Suprapubic skin (tissue), 4 donors: ENCODE measurements at regions not wholly inside any gene's neighbourhood (a gene's known extent, or its start where the extent isn't known, plus 50 kb on each side); places are given as distances from the start of the nearest gene placed in this dataset.

Experiments used
- DNase-seq, 2 donors: peaks; one replicate each; pipeline ENCODE4 v3.0.0-alpha.2; 2019; ENCODE audit warnings: low spot score in 2 of 2
- H3K27ac ChIP-seq: fragments of 200-600 bp; sonication (generic); one replicate; pipeline ENCODE4 v1.5.1; 2019
- H3K27me3 ChIP-seq: fragments of 200-600 bp; sonication (generic); one replicate; pipeline ENCODE4 v1.5.1; 2019
- H3K36me3 ChIP-seq: fragments of 200-600 bp; sonication (generic); one replicate; pipeline ENCODE4 v1.5.1; 2019
- H3K4me1 ChIP-seq: fragments of 200-600 bp; sonication (generic); one replicate; pipeline ENCODE4 v1.5.1; 2019
- H3K4me3 ChIP-seq: fragments of 200-600 bp; sonication (generic); one replicate; pipeline ENCODE4 v1.5.1; 2019; ENCODE audit warnings: mild to moderate bottlenecking
- H3K9me3 ChIP-seq: fragments of 200-600 bp; sonication (generic); one replicate; pipeline ENCODE4 v1.5.1; 2019
- EP300 ChIP-seq: sonication (generic); formaldehyde crosslinking; IDR thresholded peaks from one replicate; pipeline ENCODE4 v1.6.1; 2017; ENCODE audit warnings: antibody characterized with exemption
- POLR2A ChIP-seq, 2 donors: fragments of 450-650 bp; IDR thresholded peaks; one replicate each; pipeline ENCODE4 v1.6.1; 2017; ENCODE audit warnings: antibody characterized with exemption in 2 of 2, mild to moderate bottlenecking in 2 of 2, moderate library complexity in 2 of 2
- POLR2AphosphoS5 ChIP-seq, 3 donors: sonication (generic); formaldehyde crosslinking; IDR thresholded peaks; one replicate each; pipeline ENCODE4 v1.6.1; 2017; ENCODE audit warnings: antibody characterized with exemption in 3 of 3
- WGBS: methylation state at CpG from one replicate; pipeline ENCODE4 v1.1.5; 2018; 5-methylcytosine and 5-hydroxymethylcytosine counted together
- TF ChIP-seq, protein P1 (sequence below), 2 donors: fragments of 200-600 bp in 1 of 2; fragments of 450-650 bp in 1 of 2; sonication (generic) in 1 of 2; IDR thresholded peaks; one replicate each; pipeline ENCODE4 v1.5.1; 2016 to 2019; ENCODE audit warnings: antibody characterized with exemption in 2 of 2, mild to moderate bottlenecking in 1 of 2, moderate library complexity in 1 of 2

GRCh38 chr12:102702447-102703114 is 214.5 kb downstream of the PAH start:
- Histone ChIP-seq H3K27me3 (no peaks in the 10 kb centered on the region), H3K9me3 (no peaks in the 10 kb centered on the region), H3K36me3 (no peaks in the 10 kb centered on the region), H3K4me1 (no peaks in the 10 kb centered on the region), H3K27ac (no peak overlapping the region), H3K4me3 (no peak overlapping the region)
- TF ChIP-seq POLR2AphosphoS5 (IDR thresholded peaks at IDR 0.05) (no peak), EP300 (no peak), POLR2A (IDR thresholded peaks at IDR 0.05) (no peak)
- TF ChIP-seq, protein P1, sequence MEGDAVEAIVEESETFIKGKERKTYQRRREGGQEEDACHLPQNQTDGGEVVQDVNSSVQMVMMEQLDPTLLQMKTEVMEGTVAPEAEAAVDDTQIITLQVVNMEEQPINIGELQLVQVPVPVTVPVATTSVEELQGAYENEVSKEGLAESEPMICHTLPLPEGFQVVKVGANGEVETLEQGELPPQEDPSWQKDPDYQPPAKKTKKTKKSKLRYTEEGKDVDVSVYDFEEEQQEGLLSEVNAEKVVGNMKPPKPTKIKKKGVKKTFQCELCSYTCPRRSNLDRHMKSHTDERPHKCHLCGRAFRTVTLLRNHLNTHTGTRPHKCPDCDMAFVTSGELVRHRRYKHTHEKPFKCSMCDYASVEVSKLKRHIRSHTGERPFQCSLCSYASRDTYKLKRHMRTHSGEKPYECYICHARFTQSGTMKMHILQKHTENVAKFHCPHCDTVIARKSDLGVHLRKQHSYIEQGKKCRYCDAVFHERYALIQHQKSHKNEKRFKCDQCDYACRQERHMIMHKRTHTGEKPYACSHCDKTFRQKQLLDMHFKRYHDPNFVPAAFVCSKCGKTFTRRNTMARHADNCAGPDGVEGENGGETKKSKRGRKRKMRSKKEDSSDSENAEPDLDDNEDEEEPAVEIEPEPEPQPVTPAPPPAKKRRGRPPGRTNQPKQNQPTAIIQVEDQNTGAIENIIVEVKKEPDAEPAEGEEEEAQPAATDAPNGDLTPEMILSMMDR (IDR thresholded peaks at IDR 0.05) = peak in 1 of 2 donors; percentile 20
- 44% methylated on average over 6 of the region's 6 CpGs for WGBS
- no peak for DNase-seq

- H3K4me1 ChIP-seq = no peaks in the 10 kb centered on the region
- H3K4me3 ChIP-seq = no peak overlapping the region
- H3K27ac ChIP-seq = no peak overlapping the region
- H3K9me3 ChIP-seq = no peaks in the 10 kb centered on the region
- H3K27me3 ChIP-seq = no peaks in the 10 kb centered on the region
- H3K36me3 ChIP-seq = no peaks in the 10 kb centered on the region
- no peak for TF ChIP-seq EP300
- TF ChIP-seq POLR2AphosphoS5 (IDR thresholded peaks at IDR 0.05) = no peak
- TF ChIP-seq, protein P1 (IDR thresholded peaks at IDR 0.05) = no peak
- TF ChIP-seq POLR2A (IDR thresholded peaks at IDR 0.05) = no peak
- DNase-seq = no peak
Observed at GRCh38 chr12:102696045-102696444, 215.7 kb upstream of the IGF1 start.

DNA sequence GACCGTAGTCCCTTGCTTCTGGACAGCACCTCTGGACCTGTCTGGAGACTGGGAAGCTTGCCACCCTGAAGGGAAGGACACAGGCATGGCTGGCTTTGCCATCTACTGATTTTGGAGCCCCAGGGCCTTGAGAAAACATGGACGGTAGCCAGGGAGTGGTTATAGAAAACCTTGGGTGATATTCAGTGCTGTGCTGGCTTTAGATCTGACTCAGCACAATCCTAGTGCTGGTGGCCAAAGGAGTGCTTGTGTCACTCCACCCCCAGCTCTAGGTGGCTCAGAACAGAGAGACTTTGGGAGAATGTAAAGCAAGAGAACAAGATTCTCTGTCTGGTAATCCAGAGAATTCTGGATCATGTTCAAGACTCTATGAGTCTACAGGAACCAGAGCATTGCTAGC is 214.5 kb upstream of the IGF1 start:
- no peak for DNase-seq
- 80% methylated on average over 2 of the region's 2 CpGs for WGBS
- no peaks in the 10 kb centered on the region for H3K4me1 ChIP-seq

GRCh38 chr12:102691773-102692555 is 211.6 kb upstream of the IGF1 start:
- Histone ChIP-seq H3K4me3 (no peak overlapping the region), H3K36me3 (no peaks in the 10 kb centered on the region), H3K27me3 (no peaks in the 10 kb centered on the region), H3K27ac (no peak overlapping the region), H3K4me1 (no peaks in the 10 kb centered on the region), H3K9me3 (no peaks in the 10 kb centered on the region)
- 35% methylated on average over 1 of the region's 1 CpG for WGBS
- DNase-seq = no peak
- TF ChIP-seq POLR2A (IDR thresholded peaks at IDR 0.05) = no peak
- TF ChIP-seq, protein P1 (IDR thresholded peaks at IDR 0.05) = no peak
- no peak for TF ChIP-seq POLR2AphosphoS5 (IDR thresholded peaks at IDR 0.05)
- TF ChIP-seq EP300 = no peak

More for the DNA sequence above, 214.5 kb upstream of the IGF1 start:
- Histone ChIP-seq H3K36me3 (no peaks in the 10 kb centered on the region), H3K4me3 (no peak overlapping the region), H3K27me3 (no peaks in the 10 kb centered on the region), H3K27ac (no peak overlapping the region), H3K9me3 (no peaks in the 10 kb centered on the region)
- TF ChIP-seq, protein P1 (IDR thresholded peaks at IDR 0.05) = no peak
- no peak for TF ChIP-seq EP300
- no peak for TF ChIP-seq POLR2A (IDR thresholded peaks at IDR 0.05)
- no peak for TF ChIP-seq POLR2AphosphoS5 (IDR thresholded peaks at IDR 0.05)

- TF ChIP-seq EP300 (no peak), POLR2A (IDR thresholded peaks at IDR 0.05) (no peak), POLR2AphosphoS5 (IDR thresholded peaks at IDR 0.05) (no peak)
- TF ChIP-seq, protein P1 (IDR thresholded peaks at IDR 0.05) = no peak
- no peak overlapping the region for H3K27ac ChIP-seq
- H3K36me3 ChIP-seq = no peaks in the 10 kb centered on the region
- no peak overlapping the region for H3K4me3 ChIP-seq
- no peaks in the 10 kb centered on the region for H3K4me1 ChIP-seq
- no peak for DNase-seq
- no peaks in the 10 kb centered on the region for H3K27me3 ChIP-seq
- 84% methylated on average over 2 of the region's 2 CpGs for WGBS
- H3K9me3 ChIP-seq = no peaks in the 10 kb centered on the region
Observed at GRCh38 chr12:102690253-102690652, 209.9 kb upstream of the IGF1 start.
